ENCODE measurements at regions not wholly inside any gene's neighbourhood (a gene's known extent, or its start where the extent isn't known, plus 50 kb on each side); places are given as distances from the start of the nearest gene placed in this dataset.

- Histone ChIP-seq H3K4me3 (ENCODE audit: low read length) (no peak overlapping the region), H3K4me2 (ENCODE audit: low read depth, low read length) (no peak overlapping the region), H4K20me1 (ENCODE audit: insufficient read depth, low read length) (no peaks in the 10 kb centered on the region), H3K9me3 (replicated peaks; ENCODE audit: insufficient read depth, low read length) (no peaks in the 10 kb centered on the region), H3K27me3 (replicated peaks; ENCODE audit: insufficient read depth, low read length) (no peaks in the 10 kb centered on the region), H3K9ac (ENCODE audit: low read length) (no peak overlapping the region), H3K27ac (ENCODE audit: low read length) (no peak overlapping the region), H3K9me2 (replicated peaks; ENCODE audit: insufficient read depth, low read length) (no peaks in the 10 kb centered on the region), H2AFZ (ENCODE audit: low read length) (no peak overlapping the region), H3F3A (ENCODE audit: insufficient read depth, low read length) (no peaks in the 10 kb centered on the region), H3K79me2 (ENCODE audit: low read length) (no peaks in the 10 kb centered on the region), H3K4me1 (ENCODE audit: low read length) (no peaks in the 10 kb centered on the region), H3K36me3 (replicated peaks; ENCODE audit: insufficient read depth, low read length) (no peaks in the 10 kb centered on the region)
- no peak for DNase-seq
- no peak for TF ChIP-seq EZH2 (optimal IDR thresholded peaks at IDR 0.05; ENCODE audit: low read depth, low read length)
- TF ChIP-seq EZH2phosphoT487 (IDR thresholded peaks at IDR 0.05; ENCODE audit: low read length): no peak
- no peak for TF ChIP-seq CTCF (IDR thresholded peaks at IDR 0.05; ENCODE audit: low read length)
Measured at GRCh38 chr4:53658029-53658428, 66.7 kb upstream of the LNX1 start.

GRCh38 chr4:53656421-53656981, 65.2 kb upstream of the LNX1 start:
- Histone ChIP-seq H3K9ac (ENCODE audit: low read length) (no peak overlapping the region), H3K9me2 (replicated peaks; ENCODE audit: insufficient read depth, low read length) (no peaks in the 10 kb centered on the region), H3K9me3 (replicated peaks; ENCODE audit: insufficient read depth, low read length) (no peaks in the 10 kb centered on the region), H3K4me3 (ENCODE audit: low read length) (no peak overlapping the region), H3K27me3 (replicated peaks; ENCODE audit: insufficient read depth, low read length) (no peaks in the 10 kb centered on the region), H3K4me1 (ENCODE audit: low read length) (no peaks in the 10 kb centered on the region), H3K4me2 (ENCODE audit: low read depth, low read length) (no peak overlapping the region), H4K20me1 (ENCODE audit: insufficient read depth, low read length) (no peaks in the 10 kb centered on the region), H3F3A (ENCODE audit: insufficient read depth, low read length) (no peaks in the 10 kb centered on the region), H3K36me3 (replicated peaks; ENCODE audit: insufficient read depth, low read length) (no peaks in the 10 kb centered on the region), H2AFZ (ENCODE audit: low read length) (no peak overlapping the region), H3K79me2 (ENCODE audit: low read length) (no peaks in the 10 kb centered on the region), H3K27ac (ENCODE audit: low read length) (no peak overlapping the region)
- no peak for DNase-seq
- no peak for TF ChIP-seq CTCF (IDR thresholded peaks at IDR 0.05; ENCODE audit: low read length)
- TF ChIP-seq EZH2phosphoT487 (IDR thresholded peaks at IDR 0.05; ENCODE audit: low read length): no peak
- no peak for TF ChIP-seq EZH2 (optimal IDR thresholded peaks at IDR 0.05; ENCODE audit: low read depth, low read length)

- Histone ChIP-seq H3K9ac (ENCODE audit: low read length) (no peak overlapping the region), H3K79me2 (ENCODE audit: low read length) (no peaks in the 10 kb centered on the region), H3K4me3 (ENCODE audit: low read length) (no peak overlapping the region), H3K36me3 (replicated peaks; ENCODE audit: insufficient read depth, low read length) (no peaks in the 10 kb centered on the region), H3K27me3 (replicated peaks; ENCODE audit: insufficient read depth, low read length) (no peaks in the 10 kb centered on the region), H2AFZ (ENCODE audit: low read length) (no peak overlapping the region), H3K9me2 (replicated peaks; ENCODE audit: insufficient read depth, low read length) (no peaks in the 10 kb centered on the region), H3K27ac (ENCODE audit: low read length) (no peak overlapping the region), H3K4me2 (ENCODE audit: low read depth, low read length) (no peak overlapping the region), H3K9me3 (replicated peaks; ENCODE audit: insufficient read depth, low read length) (no peaks in the 10 kb centered on the region), H4K20me1 (ENCODE audit: insufficient read depth, low read length) (no peaks in the 10 kb centered on the region), H3F3A (ENCODE audit: insufficient read depth, low read length) (no peaks in the 10 kb centered on the region), H3K4me1 (ENCODE audit: low read length) (no peaks in the 10 kb centered on the region)
- DNase-seq: no peak
- no peak for TF ChIP-seq EZH2 (optimal IDR thresholded peaks at IDR 0.05; ENCODE audit: low read depth, low read length)
- TF ChIP-seq EZH2phosphoT487 (IDR thresholded peaks at IDR 0.05; ENCODE audit: low read length): no peak
- no peak for TF ChIP-seq CTCF (IDR thresholded peaks at IDR 0.05; ENCODE audit: low read length)
Measured at GRCh38 chr4:53654300-53654758, 63.0 kb upstream of the LNX1 start.
